Karpas-422 (cell line): ENCODE measurements at regions not wholly inside any gene's neighbourhood (a gene's known extent, or its start where the extent isn't known, plus 50 kb on each side); places are given as distances from the start of the nearest gene placed in this dataset.

Experiments used
- DNase-seq: peaks from one replicate; pipeline ENCODE4 v3.0.0-alpha.2; 2015
- H2AFZ ChIP-seq: fragments of 200-600 bp; sonication (generic); 2 replicates; pipeline ENCODE4 v1.6.1; 2014; ENCODE audit warnings: antibody characterized with exemption, low read length, mixed read lengths
- H3K27ac ChIP-seq: fragments of 200-600 bp; sonication (generic); 2 replicates; pipeline ENCODE4 v1.5.1; 2014; ENCODE audit warnings: mild to moderate bottlenecking, low read length, moderate library complexity
- H3K27me3 ChIP-seq: fragments of 200-600 bp; sonication (generic); 2 replicates; pipeline ENCODE4 v1.6.1; 2014; ENCODE audit warnings: low read length, mixed read lengths
- H3K36me3 ChIP-seq: fragments of 200-600 bp; sonication (generic); 2 replicates; pipeline ENCODE4 v1.6.1; 2014; ENCODE audit warnings: low read length, mixed read lengths; ENCODE audit not compliant: insufficient read depth
- H3K4me1 ChIP-seq: fragments of 200-600 bp; sonication (generic); 2 replicates; pipeline ENCODE4 v1.6.1; 2014; ENCODE audit warnings: mild to moderate bottlenecking, low read length, mixed read lengths
- H3K4me2 ChIP-seq: fragments of 200-600 bp; sonication (generic); 2 replicates; pipeline ENCODE4 v1.6.1; 2014; ENCODE audit warnings: low read length, low read depth, mild to moderate bottlenecking; ENCODE audit not compliant: poor library complexity, severe bottlenecking
- H3K4me3 ChIP-seq: fragments of 200-600 bp; sonication (generic); 2 replicates; pipeline ENCODE4 v1.5.1; 2014; ENCODE audit warnings: mild to moderate bottlenecking, antibody characterized with exemption, low read length, mixed read lengths
- H3K79me2 ChIP-seq: fragments of 200-600 bp; sonication (generic); 2 replicates; pipeline ENCODE4 v1.6.1; 2014; ENCODE audit warnings: mild to moderate bottlenecking, low read length, mixed read lengths
- H3K9ac ChIP-seq: fragments of 200-600 bp; sonication (generic); 2 replicates; pipeline ENCODE4 v1.6.0; 2014; ENCODE audit warnings: low read length
- H3K9me2 ChIP-seq: fragments of 200-600 bp; sonication (generic), shearing (Covaris generic); replicated peaks from 2 replicates; pipeline ENCODE4 v1.6.0; 2014; ENCODE audit warnings: mild to moderate bottlenecking, low read length, moderate library complexity; ENCODE audit not compliant: insufficient read depth
- H3K9me3 ChIP-seq: fragments of 300-700, 200-600 bp; sonication (generic); 2 replicates; pipeline ENCODE4 v1.6.1; 2014; ENCODE audit warnings: low read length, mixed read lengths
- H4K20me1 ChIP-seq: fragments of 200-600 bp; sonication (generic); 2 replicates; pipeline ENCODE4 v1.6.1; 2014; ENCODE audit warnings: mild to moderate bottlenecking, antibody characterized with exemption, low read length, low read depth; ENCODE audit not compliant: insufficient read depth

GRCh38 chr2:215668378-215668775 is 232.5 kb upstream of the FN1 start:
- H3K9me2 ChIP-seq: no peaks in the 10 kb centered on the region
- DNase-seq: no peak
- H3K9me3 ChIP-seq: no peaks in the 10 kb centered on the region
- no peaks in the 10 kb centered on the region for H3K27me3 ChIP-seq
- no peak overlapping the region for H2AFZ ChIP-seq
- H3K4me1 ChIP-seq: peaks cover 7% of the 10 kb centered on the region
- no peaks in the 10 kb centered on the region for H4K20me1 ChIP-seq
- H3K79me2 ChIP-seq: no peaks in the 10 kb centered on the region
- H3K36me3 ChIP-seq: no peaks in the 10 kb centered on the region
- no peak overlapping the region for H3K4me3 ChIP-seq
- no peak overlapping the region for H3K27ac ChIP-seq
- H3K9ac ChIP-seq: no peak overlapping the region
- no peak overlapping the region for H3K4me2 ChIP-seq

- H3K9me2 ChIP-seq: no peaks in the 10 kb centered on the region
- no peak overlapping the region for H3K9ac ChIP-seq
- no peaks in the 10 kb centered on the region for H3K79me2 ChIP-seq
- no peak overlapping the region for H3K4me3 ChIP-seq
- no peak overlapping the region for H2AFZ ChIP-seq
- H3K36me3 ChIP-seq: no peaks in the 10 kb centered on the region
- no peak overlapping the region for H3K27ac ChIP-seq
- peaks cover 7% of the 10 kb centered on the region for H3K4me1 ChIP-seq
- DNase-seq: no peak
- H3K4me2 ChIP-seq: no peak overlapping the region
- H4K20me1 ChIP-seq: no peaks in the 10 kb centered on the region
- no peaks in the 10 kb centered on the region for H3K27me3 ChIP-seq
- no peaks in the 10 kb centered on the region for H3K9me3 ChIP-seq
These were observed 231.9 kb upstream of the FN1 start for GRCh38 chr2:215667585-215668377.

- Histone ChIP-seq H3K4me3 (no peak overlapping the region), H3K9me2 (no peaks in the 10 kb centered on the region), H3K79me2 (no peaks in the 10 kb centered on the region), H3K4me2 (no peak overlapping the region), H2AFZ (no peak overlapping the region), H3K4me1 (peaks cover 7% of the 10 kb centered on the region), H3K9ac (no peak overlapping the region), H3K27ac (no peak overlapping the region), H4K20me1 (no peaks in the 10 kb centered on the region), H3K27me3 (no peaks in the 10 kb centered on the region), H3K36me3 (no peaks in the 10 kb centered on the region), H3K9me3 (no peaks in the 10 kb centered on the region)
- no peak for DNase-seq
These were observed 229.1 kb upstream of the FN1 start for GRCh38 chr2:215664847-215665525.

- no peak for DNase-seq
- H3K4me3 ChIP-seq: no peak overlapping the region
- H3K4me2 ChIP-seq: no peak overlapping the region
- H3K9me2 ChIP-seq: no peaks in the 10 kb centered on the region
- H3K27me3 ChIP-seq: no peaks in the 10 kb centered on the region
- H3K79me2 ChIP-seq: no peaks in the 10 kb centered on the region
- H3K9me3 ChIP-seq: no peaks in the 10 kb centered on the region
- H2AFZ ChIP-seq: no peak overlapping the region
- H3K27ac ChIP-seq: no peak overlapping the region
- H4K20me1 ChIP-seq: no peaks in the 10 kb centered on the region
- H3K4me1 ChIP-seq: peaks cover 7% of the 10 kb centered on the region
- no peaks in the 10 kb centered on the region for H3K36me3 ChIP-seq
- no peak overlapping the region for H3K9ac ChIP-seq
These were observed 226.8 kb upstream of the FN1 start for GRCh38 chr2:215662715-215663114.

GRCh38 chr2:215660687-215661086 is 224.8 kb upstream of the FN1 start:
- Histone ChIP-seq H3K4me1 (peaks cover 7% of the 10 kb centered on the region), H3K9ac (no peak overlapping the region), H3K27ac (no peak overlapping the region), H3K4me2 (no peak overlapping the region), H3K4me3 (no peak overlapping the region), H3K9me2 (no peaks in the 10 kb centered on the region), H2AFZ (no peak overlapping the region), H3K9me3 (no peaks in the 10 kb centered on the region), H4K20me1 (no peaks in the 10 kb centered on the region), H3K79me2 (no peaks in the 10 kb centered on the region), H3K27me3 (no peaks in the 10 kb centered on the region), H3K36me3 (no peaks in the 10 kb centered on the region)
- no peak for DNase-seq

- Histone ChIP-seq H3K27me3 (no peaks in the 10 kb centered on the region), H2AFZ (no peak overlapping the region), H3K36me3 (no peaks in the 10 kb centered on the region), H3K79me2 (no peaks in the 10 kb centered on the region), H3K4me3 (no peak overlapping the region), H3K4me1 (peaks cover under 1% of the 10 kb centered on the region; the same call in 1 of the 2 replicates), H3K4me2 (no peak overlapping the region), H3K9me2 (no peaks in the 10 kb centered on the region), H3K9me3 (no peaks in the 10 kb centered on the region), H3K9ac (no peak overlapping the region), H3K27ac (no peak overlapping the region), H4K20me1 (no peaks in the 10 kb centered on the region)
- no peak for DNase-seq
These were observed 223.8 kb upstream of the FN1 start for GRCh38 chr2:215659650-215660049.

- no peak overlapping the region for H3K4me2 ChIP-seq
- H2AFZ ChIP-seq: no peak overlapping the region
These were observed 222.9 kb upstream of the FN1 start for GRCh38 chr2:215658635-215659305.

GRCh38 chr2:215657844-215658243 is 222.0 kb upstream of the FN1 start:
- no peak for DNase-seq
- Histone ChIP-seq H3K36me3 (no peaks in the 10 kb centered on the region), H3K4me1 (no peaks in the 10 kb centered on the region), H3K27me3 (no peaks in the 10 kb centered on the region), H3K4me2 (no peak overlapping the region), H3K9me2 (no peaks in the 10 kb centered on the region), H2AFZ (no peak overlapping the region), H3K27ac (no peak overlapping the region), H3K79me2 (no peaks in the 10 kb centered on the region), H4K20me1 (no peaks in the 10 kb centered on the region), H3K9me3 (no peaks in the 10 kb centered on the region), H3K4me3 (no peak overlapping the region), H3K9ac (no peak overlapping the region)

More at GRCh38 chr2:215658635-215659305, 222.9 kb upstream of the FN1 start:
- H3K36me3 ChIP-seq: no peaks in the 10 kb centered on the region
- no peak overlapping the region for H3K4me3 ChIP-seq
- H3K27me3 ChIP-seq: no peaks in the 10 kb centered on the region
- no peaks in the 10 kb centered on the region for H4K20me1 ChIP-seq
- no peak for DNase-seq
- no peak overlapping the region for H3K9ac ChIP-seq
- no peaks in the 10 kb centered on the region for H3K79me2 ChIP-seq
- H3K9me3 ChIP-seq: no peaks in the 10 kb centered on the region
- no peaks in the 10 kb centered on the region for H3K4me1 ChIP-seq
- no peaks in the 10 kb centered on the region for H3K9me2 ChIP-seq
- H3K27ac ChIP-seq: no peak overlapping the region
